Aorta (tissue), 5 donors: ENCODE measurements at regions not wholly inside any gene's neighbourhood (a gene's known extent, or its start where the extent isn't known, plus 50 kb on each side); places are given as distances from the start of the nearest gene placed in this dataset.

Experiments used
- ATAC-seq: fragments of 200-7000 bp; cut with Tn5 transposase; one replicate; pipeline ENCODE4 v1.9.1; 2022; ENCODE audit warnings: moderate library complexity; ENCODE audit not compliant: low FRiP score
- DNase-seq, 2 donors: peaks; one replicate each; pipeline ENCODE4 v3.0.0-alpha.2; 2020
- H3K27ac ChIP-seq, 2 donors: one replicate each; pipeline ENCODE4 v1.5.1; 2013; ENCODE audit warnings: low read length in 2 of 2, mild to moderate bottlenecking in 2 of 2, moderate library complexity in 2 of 2, control low read depth in 1 of 2, inconsistent platforms in 1 of 2, low read depth in 1 of 2
- H3K27me3 ChIP-seq, 2 donors: one replicate each; pipeline ENCODE4 v1.6.1; 2013; ENCODE audit warnings: control low read depth in 1 of 2, low read length in 1 of 2, mild to moderate bottlenecking in 1 of 2, moderate library complexity in 1 of 2; ENCODE audit not compliant: insufficient read depth in 2 of 2, control insufficient read depth in 1 of 2
- H3K36me3 ChIP-seq, 2 donors: one replicate each; pipeline ENCODE4 v1.6.1; 2013; ENCODE audit warnings: control low read depth in 1 of 2, low read length in 1 of 2, mild to moderate bottlenecking in 1 of 2; ENCODE audit not compliant: insufficient read depth in 2 of 2, control insufficient read depth in 1 of 2
- H3K4me1 ChIP-seq, 2 donors: one replicate each; pipeline ENCODE4 v1.6.1; 2013; ENCODE audit warnings: low read length in 2 of 2, control low read depth in 1 of 2, mild to moderate bottlenecking in 1 of 2, moderate library complexity in 1 of 2; ENCODE audit not compliant: insufficient read depth in 2 of 2, control insufficient read depth in 1 of 2
- H3K4me3 ChIP-seq, 2 donors: one replicate each; pipeline ENCODE4 v1.5.1; 2013; ENCODE audit warnings: low read length in 2 of 2, control low read depth in 1 of 2, mild to moderate bottlenecking in 1 of 2
- H3K9me3 ChIP-seq: one replicate; pipeline ENCODE4 v1.6.1; 2013; ENCODE audit warnings: mild to moderate bottlenecking, low read length; ENCODE audit not compliant: control insufficient read depth
- WGBS, 2 donors: extraction: QIAGEN DNeasy Blood & Tissue Kit; methylation state at CpG; one replicate each; pipeline ENCODE4 v1.1.7; 2013; 5-methylcytosine and 5-hydroxymethylcytosine counted together
- intact Hi-C, 2 donors: fragments of 100-400 bp; cut with DNase I; formaldehyde crosslinking; loops; one replicate each; pipeline versions ENCODE4 v1.14.2 to v1.15.0; 2022
- donor health status: healthy with polysubstance abuse.
- donor health status: Bipolar disorder and iron deficiency.
- donor health status: DM: no; HTN: no; CAD: no.
- donor health status: DM: no; HTN: no; CAD: no.
- donor health status: DM: yes; HTN: yes; CAD: no.

- Histone ChIP-seq H3K9me3 (no peaks in the 10 kb centered on the region), H3K27ac (no peak overlapping the region), H3K4me1 (no peaks in the 10 kb centered on the region), H3K27me3 (no peaks in the 10 kb centered on the region), H3K4me3 (no peak overlapping the region), H3K36me3 (no peaks in the 10 kb centered on the region)
- DNase-seq (no peak), ATAC-seq (no peak)
- WGBS, 2 donors, result 19 to 32% methylated on average over 3 of the region's 3 CpGs
- intact Hi-C loops, result no loop called here
Measured at GRCh38 chrX:42996861-42997260, 218.9 kb upstream of the PPP1R2C start.

GRCh38 chrX:43000121-43000520 lies 222.2 kb upstream of the PPP1R2C start:
- H3K36me3 ChIP-seq, result no peaks in the 10 kb centered on the region
- no peak overlapping the region for H3K4me3 ChIP-seq
- intact Hi-C loops, result no loop called here
- ATAC-seq (no peak), DNase-seq (no peak)
- no peaks in the 10 kb centered on the region for H3K9me3 ChIP-seq
- no peak overlapping the region for H3K27ac ChIP-seq
- H3K27me3 ChIP-seq, result no peaks in the 10 kb centered on the region
- 56 to 61% methylated on average over 2 of the region's 2 CpGs for WGBS, 2 donors
- H3K4me1 ChIP-seq, result no peaks in the 10 kb centered on the region

GRCh38 chrX:43002526-43003203 lies 224.7 kb upstream of the PPP1R2C start:
- DNase-seq (no peak), ATAC-seq (no peak)
- 54 to 63% methylated on average over 4 of the region's 4 CpGs for WGBS, 2 donors

GRCh38 chrX:43003204-43003565 lies 225.2 kb upstream of the PPP1R2C start:
- whole genome bisulfite sequencing, 2 donors, result 88 to 91% methylated on average over 3 of the region's 3 CpGs
- DNase-seq, result no peak
- ATAC-seq, result no peak
- Histone ChIP-seq H3K36me3 (no peaks in the 10 kb centered on the region), H3K27me3 (no peaks in the 10 kb centered on the region), H3K4me1 (no peaks in the 10 kb centered on the region), H3K9me3 (no peaks in the 10 kb centered on the region), H3K4me3 (no peak overlapping the region), H3K27ac (no peak overlapping the region)
- intact Hi-C loops, result no loop called here

More at GRCh38 chrX:43002526-43003203, 224.7 kb upstream of the PPP1R2C start:
- no peak overlapping the region for H3K4me3 ChIP-seq
- H3K27ac ChIP-seq, result no peak overlapping the region
- no peaks in the 10 kb centered on the region for H3K36me3 ChIP-seq
- H3K4me1 ChIP-seq, result no peaks in the 10 kb centered on the region
- H3K9me3 ChIP-seq, result no peaks in the 10 kb centered on the region
- intact Hi-C loops, result no loop called here
- H3K27me3 ChIP-seq, result no peaks in the 10 kb centered on the region

- DNase-seq, result no peak
- H3K27ac ChIP-seq, result no peak overlapping the region
- no peaks in the 10 kb centered on the region for H3K4me1 ChIP-seq
- WGBS, 2 donors, result 91 to 95% methylated on average over 2 of the region's 2 CpGs
- ATAC-seq, result no peak
- H3K9me3 ChIP-seq, result no peaks in the 10 kb centered on the region
- no peak overlapping the region for H3K4me3 ChIP-seq
- no peaks in the 10 kb centered on the region for H3K27me3 ChIP-seq
- intact Hi-C loops, result no loop called here
- H3K36me3 ChIP-seq, result no peaks in the 10 kb centered on the region
Measured at GRCh38 chrX:43003939-43004338, 226.0 kb upstream of the PPP1R2C start.

GRCh38 chrX:43005561-43005960 lies 227.6 kb upstream of the PPP1R2C start:
- Histone ChIP-seq H3K27me3 (no peaks in the 10 kb centered on the region), H3K27ac (no peak overlapping the region), H3K36me3 (no peaks in the 10 kb centered on the region), H3K9me3 (no peaks in the 10 kb centered on the region), H3K4me3 (no peak overlapping the region), H3K4me1 (no peaks in the 10 kb centered on the region)
- intact Hi-C loops, result no loop called here
- ATAC-seq (no peak), DNase-seq (no peak)
- 57 to 72% methylated on average over 3 of the region's 3 CpGs for WGBS, 2 donors

- 45 to 75% methylated on average over 1 of the region's 1 CpG for WGBS, 2 donors
- H3K4me1 ChIP-seq, result no peaks in the 10 kb centered on the region
- no peak overlapping the region for H3K27ac ChIP-seq
- DNase-seq (no peak), ATAC-seq (no peak)
- H3K9me3 ChIP-seq, result no peaks in the 10 kb centered on the region
- H3K27me3 ChIP-seq, result no peaks in the 10 kb centered on the region
- no peak overlapping the region for H3K4me3 ChIP-seq
- H3K36me3 ChIP-seq, result no peaks in the 10 kb centered on the region
- intact Hi-C loops, result no loop called here
Measured at GRCh38 chrX:43008356-43008755, 230.4 kb upstream of the PPP1R2C start.

GRCh38 chrX:43016021-43016420 lies 238.1 kb upstream of the PPP1R2C start:
- no peaks in the 10 kb centered on the region for H3K27me3 ChIP-seq
- ATAC-seq (no peak), DNase-seq (no peak)
- intact Hi-C loops, result no loop called here
- no peak overlapping the region for H3K4me3 ChIP-seq
- H3K4me1 ChIP-seq, result no peaks in the 10 kb centered on the region
- H3K36me3 ChIP-seq, result no peaks in the 10 kb centered on the region
- no peaks in the 10 kb centered on the region for H3K9me3 ChIP-seq
- no peak overlapping the region for H3K27ac ChIP-seq

GRCh38 chrX:43018031-43018430 lies 240.1 kb upstream of the PPP1R2C start:
- no peak overlapping the region for H3K27ac ChIP-seq
- WGBS, 2 donors, result 88% methylated on average over 5 of the region's 5 CpGs
- no peak for DNase-seq
- no peak for ATAC-seq
- H3K27me3 ChIP-seq, result no peaks in the 10 kb centered on the region
- H3K4me1 ChIP-seq, result no peaks in the 10 kb centered on the region
- H3K9me3 ChIP-seq, result no peaks in the 10 kb centered on the region
- no peak overlapping the region for H3K4me3 ChIP-seq
- intact Hi-C loops, result no loop called here
- no peaks in the 10 kb centered on the region for H3K36me3 ChIP-seq
